Right lobe of liver (tissue), 4 donors: ENCODE measurements at regions not wholly inside any gene's neighbourhood (a gene's known extent, or its start where the extent isn't known, plus 50 kb on each side); places are given as distances from the start of the nearest gene placed in this dataset.

Source experiments
- POLR2A ChIP-seq: fragments of 450-650 bp; IDR thresholded peaks from one replicate; pipeline ENCODE4 v1.6.1; 2017; ENCODE audit warnings: antibody characterized with exemption, mild to moderate bottlenecking
- TF ChIP-seq, protein P1 (sequence below), 4 donors: fragments of 200-600 bp in 3 of 4; fragments of 450-650 bp in 1 of 4; IDR thresholded peaks; one replicate each; pipeline versions ENCODE4 v1.5.1 to v1.8.0; 2016 to 2022; ENCODE audit warnings: antibody characterized with exemption in 4 of 4, mild to moderate bottlenecking in 2 of 4
- donor health status: DM: no; HTN: no; CAD: no.
- donor health status: DM: no; HTN: no; CAD: no.
- donor health status: DM: no; HTN: yes; CAD: no.

DNA sequence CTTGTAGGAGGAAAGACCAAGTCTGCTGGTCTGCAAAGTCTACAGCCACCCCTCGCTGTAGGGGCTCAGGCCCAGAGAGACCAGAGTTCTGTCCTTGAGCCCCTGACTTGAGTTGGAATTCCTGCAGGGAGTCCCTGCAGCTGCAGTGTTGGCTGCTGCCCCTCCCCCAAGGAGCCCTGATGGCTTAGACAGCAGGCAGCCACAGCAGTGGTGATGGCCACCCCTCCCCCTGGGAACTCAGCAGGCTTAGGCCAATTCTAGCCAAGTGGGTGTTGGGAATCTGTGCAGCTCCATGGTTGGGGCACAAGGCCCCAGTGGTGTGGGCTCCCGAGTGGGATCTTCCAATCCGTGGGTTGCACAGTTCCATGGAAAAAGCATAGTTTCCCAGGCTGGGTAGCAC, 345.4 kb downstream of the CD109 start:
- TF ChIP-seq, protein P1, sequence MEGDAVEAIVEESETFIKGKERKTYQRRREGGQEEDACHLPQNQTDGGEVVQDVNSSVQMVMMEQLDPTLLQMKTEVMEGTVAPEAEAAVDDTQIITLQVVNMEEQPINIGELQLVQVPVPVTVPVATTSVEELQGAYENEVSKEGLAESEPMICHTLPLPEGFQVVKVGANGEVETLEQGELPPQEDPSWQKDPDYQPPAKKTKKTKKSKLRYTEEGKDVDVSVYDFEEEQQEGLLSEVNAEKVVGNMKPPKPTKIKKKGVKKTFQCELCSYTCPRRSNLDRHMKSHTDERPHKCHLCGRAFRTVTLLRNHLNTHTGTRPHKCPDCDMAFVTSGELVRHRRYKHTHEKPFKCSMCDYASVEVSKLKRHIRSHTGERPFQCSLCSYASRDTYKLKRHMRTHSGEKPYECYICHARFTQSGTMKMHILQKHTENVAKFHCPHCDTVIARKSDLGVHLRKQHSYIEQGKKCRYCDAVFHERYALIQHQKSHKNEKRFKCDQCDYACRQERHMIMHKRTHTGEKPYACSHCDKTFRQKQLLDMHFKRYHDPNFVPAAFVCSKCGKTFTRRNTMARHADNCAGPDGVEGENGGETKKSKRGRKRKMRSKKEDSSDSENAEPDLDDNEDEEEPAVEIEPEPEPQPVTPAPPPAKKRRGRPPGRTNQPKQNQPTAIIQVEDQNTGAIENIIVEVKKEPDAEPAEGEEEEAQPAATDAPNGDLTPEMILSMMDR (IDR thresholded peaks at IDR 0.05): no peak
- no peak for TF ChIP-seq POLR2A
